T-helper 22 cell (primary cell): ENCODE measurements at regions not wholly inside any gene's neighbourhood (a gene's known extent, or its start where the extent isn't known, plus 50 kb on each side); places are given as distances from the start of the nearest gene placed in this dataset.

ENCODE experiments used
- DNase-seq: peaks from one replicate; pipeline ENCODE4 v3.0.0-alpha.2; 2020; ENCODE audit warnings: low read depth

- DNase-seq, result no peak
Observed at GRCh38 chr2:204049635-204050034, 113.1 kb downstream of the ICOS start.

GRCh38 chr2:204050681-204051080 lies 114.1 kb downstream of the ICOS start:
- DNase-seq, result no peak

GRCh38 chr2:204051476-204051875 lies 114.9 kb downstream of the ICOS start:
- DNase-seq, result no peak

- DNase-seq, result no peak
Observed at GRCh38 chr2:204051984-204052556, 115.5 kb downstream of the ICOS start.

- no peak for DNase-seq
Observed at GRCh38 chr2:204059016-204059415, 122.5 kb downstream of the ICOS start.

GRCh38 chr2:204060841-204061240 lies 124.3 kb downstream of the ICOS start:
- DNase-seq, result no peak

- DNase-seq, result no peak
Observed at GRCh38 chr2:204061241-204061640, 124.7 kb downstream of the ICOS start.

- DNase-seq, result no peak
Observed at GRCh38 chr2:204064119-204064518, 127.6 kb downstream of the ICOS start.

- DNase-seq, result no peak
Observed at GRCh38 chr2:204065566-204065965, 129.0 kb downstream of the ICOS start.

- no peak for DNase-seq
Observed at GRCh38 chr2:204066051-204066450, 129.5 kb downstream of the ICOS start.

GRCh38 chr2:204069804-204070203 lies 133.2 kb downstream of the ICOS start:
- DNase-seq, result no peak

- peak; percentile 2 for DNase-seq
Observed at GRCh38 chr2:204072443-204073324, 136.1 kb downstream of the ICOS start.

- no peak for DNase-seq
Observed at GRCh38 chr2:204074456-204074855, 137.9 kb downstream of the ICOS start.

- no peak for DNase-seq
Observed at GRCh38 chr2:204078003-204078698, 141.6 kb downstream of the ICOS start.

GRCh38 chr2:204081487-204082425 lies 145.2 kb downstream of the ICOS start:
- no peak for DNase-seq

GRCh38 chr2:204086167-204086566 lies 149.6 kb downstream of the ICOS start:
- DNase-seq, result no peak

GRCh38 chr2:204089105-204089504 lies 152.5 kb downstream of the ICOS start:
- no peak for DNase-seq

- DNase-seq, result no peak
Observed at GRCh38 chr2:204089574-204089973, 153.0 kb downstream of the ICOS start.

GRCh38 chr2:204090021-204090420 lies 153.5 kb downstream of the ICOS start:
- no peak for DNase-seq

GRCh38 chr2:204104811-204105210 lies 168.2 kb downstream of the ICOS start:
- no peak for DNase-seq

- DNase-seq, result peak; percentile 17
Observed at GRCh38 chr2:204108330-204108751, 171.8 kb downstream of the ICOS start.

GRCh38 chr2:204108781-204109295 lies 172.3 kb downstream of the ICOS start:
- no peak for DNase-seq
